ENCODE measurements at regions not wholly inside any gene's neighbourhood (a gene's known extent, or its start where the extent isn't known, plus 50 kb on each side); places are given as distances from the start of the nearest gene placed in this dataset.

DNA sequence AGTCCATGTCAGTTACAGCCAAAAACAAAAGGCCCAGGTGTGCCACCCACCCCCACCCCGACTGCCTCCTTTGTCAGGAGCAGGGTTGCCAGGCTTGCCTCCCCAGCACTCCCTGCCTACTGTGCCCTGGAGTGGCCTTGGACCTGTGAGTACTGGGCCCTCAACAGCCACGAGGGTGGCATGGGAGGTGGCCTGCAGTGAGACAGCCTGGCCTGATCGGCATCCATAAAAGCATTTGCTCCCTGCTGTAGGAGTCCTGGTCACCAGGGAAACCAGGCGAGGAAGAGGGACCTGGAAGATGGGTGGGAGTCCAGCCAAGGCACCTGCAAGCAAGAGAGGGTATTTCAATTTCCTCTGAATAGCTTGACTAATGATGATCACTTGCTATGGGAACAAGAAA lies 56.4 kb upstream of the KCNMB2 start:
- TF ChIP-seq CTCF (IDR thresholded peaks at IDR 0.05; ENCODE audit: poor library complexity, severe bottlenecking) (no peak), POLR2AphosphoS5 (IDR thresholded peaks at IDR 0.05) (no peak), TAF1 (IDR thresholded peaks at IDR 0.05; ENCODE audit: low read depth) (no peak)
- TF ChIP-seq, protein P1, sequence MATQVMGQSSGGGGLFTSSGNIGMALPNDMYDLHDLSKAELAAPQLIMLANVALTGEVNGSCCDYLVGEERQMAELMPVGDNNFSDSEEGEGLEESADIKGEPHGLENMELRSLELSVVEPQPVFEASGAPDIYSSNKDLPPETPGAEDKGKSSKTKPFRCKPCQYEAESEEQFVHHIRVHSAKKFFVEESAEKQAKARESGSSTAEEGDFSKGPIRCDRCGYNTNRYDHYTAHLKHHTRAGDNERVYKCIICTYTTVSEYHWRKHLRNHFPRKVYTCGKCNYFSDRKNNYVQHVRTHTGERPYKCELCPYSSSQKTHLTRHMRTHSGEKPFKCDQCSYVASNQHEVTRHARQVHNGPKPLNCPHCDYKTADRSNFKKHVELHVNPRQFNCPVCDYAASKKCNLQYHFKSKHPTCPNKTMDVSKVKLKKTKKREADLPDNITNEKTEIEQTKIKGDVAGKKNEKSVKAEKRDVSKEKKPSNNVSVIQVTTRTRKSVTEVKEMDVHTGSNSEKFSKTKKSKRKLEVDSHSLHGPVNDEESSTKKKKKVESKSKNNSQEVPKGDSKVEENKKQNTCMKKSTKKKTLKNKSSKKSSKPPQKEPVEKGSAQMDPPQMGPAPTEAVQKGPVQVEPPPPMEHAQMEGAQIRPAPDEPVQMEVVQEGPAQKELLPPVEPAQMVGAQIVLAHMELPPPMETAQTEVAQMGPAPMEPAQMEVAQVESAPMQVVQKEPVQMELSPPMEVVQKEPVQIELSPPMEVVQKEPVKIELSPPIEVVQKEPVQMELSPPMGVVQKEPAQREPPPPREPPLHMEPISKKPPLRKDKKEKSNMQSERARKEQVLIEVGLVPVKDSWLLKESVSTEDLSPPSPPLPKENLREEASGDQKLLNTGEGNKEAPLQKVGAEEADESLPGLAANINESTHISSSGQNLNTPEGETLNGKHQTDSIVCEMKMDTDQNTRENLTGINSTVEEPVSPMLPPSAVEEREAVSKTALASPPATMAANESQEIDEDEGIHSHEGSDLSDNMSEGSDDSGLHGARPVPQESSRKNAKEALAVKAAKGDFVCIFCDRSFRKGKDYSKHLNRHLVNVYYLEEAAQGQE (IDR thresholded peaks at IDR 0.05; ENCODE audit: borderline replicate concordance) = no peak

Measured in neural cell (in vitro differentiated cells).